Nephron (organoid): ENCODE measurements at regions not wholly inside any gene's neighbourhood (a gene's known extent, or its start where the extent isn't known, plus 50 kb on each side); places are given as distances from the start of the nearest gene placed in this dataset.
"Not testable (repeated sequence)": the region's sequence is repeated elsewhere in the genome, so short reads cannot be mapped to it uniquely, and the experiment has no call there.

Source experiments
- H3K27ac Mint-ChIP-seq, 3 experiments: 2 replicates each; pipeline ENCODE4 v1.8.0; 2020; ENCODE audit warnings: mixed read lengths in 3 of 3, mild to moderate bottlenecking in 2 of 3, moderate library complexity in 1 of 3
- H3K27me3 Mint-ChIP-seq: 2 replicates; pipeline ENCODE4 v1.8.0; 2021; ENCODE audit warnings: low read depth, mild to moderate bottlenecking, moderate library complexity, mixed read lengths
- H3K36me3 Mint-ChIP-seq: 2 replicates; pipeline ENCODE4 v1.8.0; 2020; ENCODE audit warnings: low read depth, mixed read lengths
- H3K4me1 Mint-ChIP-seq: 2 replicates; pipeline ENCODE4 v1.8.0; 2020; ENCODE audit warnings: mixed read lengths
- H3K4me3 Mint-ChIP-seq, 3 experiments: 2 replicates each; pipeline ENCODE4 v1.8.0; 2020; ENCODE audit warnings: mild to moderate bottlenecking in 3 of 3, mixed read lengths in 3 of 3, moderate library complexity in 2 of 3
- H3K9me3 Mint-ChIP-seq: 2 replicates; pipeline ENCODE4 v1.8.0; 2020; ENCODE audit warnings: mixed read lengths
- CTCF ChIP-seq, 3 experiments: fragments of 200-600 bp; sonication (generic); IDR thresholded peaks; one replicate each; pipeline ENCODE4 v1.5.0; 2021; ENCODE audit warnings: antibody characterized with exemption in 3 of 3; ENCODE audit not compliant: unreplicated experiment in 3 of 3

GRCh38 chr7:150060259-150061221 is 186.8 kb downstream of the ATP6V0E2 start:
- H3K27ac Mint-ChIP-seq, H3K36me3 Mint-ChIP-seq, H3K9me3 Mint-ChIP-seq, H3K4me1 Mint-ChIP-seq, H3K4me3 Mint-ChIP-seq: not testable (repeated sequence)
- H3K27me3 Mint-ChIP-seq = peaks cover 19% of the 10 kb centered on the region
- TF ChIP-seq CTCF (IDR thresholded peaks at IDR 0.05; ENCODE audit: unreplicated experiment in 3 of 3) = peak in 2 of 3 experiments; percentile 22 to 54

GRCh38 chr7:150063195-150063594 is 189.4 kb downstream of the ATP6V0E2 start:
- H3K27ac Mint-ChIP-seq, H3K36me3 Mint-ChIP-seq, H3K4me3 Mint-ChIP-seq, H3K4me1 Mint-ChIP-seq, H3K9me3 Mint-ChIP-seq: not testable (repeated sequence)
- H3K27me3 Mint-ChIP-seq = peaks cover 13% of the 10 kb centered on the region

GRCh38 chr7:150069555-150070313 is 196.0 kb downstream of the ATP6V0E2 start:
- not testable (repeated sequence) for H3K9me3 Mint-ChIP-seq, H3K27me3 Mint-ChIP-seq, H3K36me3 Mint-ChIP-seq, H3K4me1 Mint-ChIP-seq
- Mint-ChIP-seq H3K27ac (peak overlapping the region; percentile 54 to 91 (median 63)), H3K4me3 (peak overlapping the region in 1 of 3 experiments; percentile 24)

- H3K36me3 Mint-ChIP-seq, H3K4me3 Mint-ChIP-seq, H3K27me3 Mint-ChIP-seq, H3K4me1 Mint-ChIP-seq, H3K27ac Mint-ChIP-seq, H3K9me3 Mint-ChIP-seq: not testable (repeated sequence)
These were observed 203.8 kb downstream of the ATP6V0E2 start for GRCh38 chr7:150077543-150077942.

GRCh38 chr7:150081865-150082264 is 208.1 kb downstream of the ATP6V0E2 start:
- H3K4me1 Mint-ChIP-seq, H3K27ac Mint-ChIP-seq, H3K4me3 Mint-ChIP-seq, H3K36me3 Mint-ChIP-seq, H3K9me3 Mint-ChIP-seq: not testable (repeated sequence)
- H3K27me3 Mint-ChIP-seq = peaks cover 12% of the 10 kb centered on the region

GRCh38 chr7:150084724-150085123 is 211.0 kb downstream of the ATP6V0E2 start:
- H3K27me3 Mint-ChIP-seq, H3K9me3 Mint-ChIP-seq, H3K36me3 Mint-ChIP-seq, H3K27ac Mint-ChIP-seq, H3K4me3 Mint-ChIP-seq, H3K4me1 Mint-ChIP-seq: not testable (repeated sequence)

GRCh38 chr7:150087478-150087877 is 213.7 kb downstream of the ATP6V0E2 start:
- H3K27me3 Mint-ChIP-seq, H3K4me3 Mint-ChIP-seq, H3K4me1 Mint-ChIP-seq, H3K36me3 Mint-ChIP-seq, H3K27ac Mint-ChIP-seq, H3K9me3 Mint-ChIP-seq: not testable (repeated sequence)

GRCh38 chr7:150089139-150089538 is 215.4 kb downstream of the ATP6V0E2 start:
- not testable (repeated sequence) for H3K4me3 Mint-ChIP-seq, H3K4me1 Mint-ChIP-seq, H3K36me3 Mint-ChIP-seq, H3K27me3 Mint-ChIP-seq, H3K9me3 Mint-ChIP-seq
- peak overlapping the region in 1 of 3 experiments; percentile 16 for H3K27ac Mint-ChIP-seq

GRCh38 chr7:150090776-150091175 is 217.0 kb downstream of the ATP6V0E2 start:
- H3K36me3 Mint-ChIP-seq, H3K4me3 Mint-ChIP-seq, H3K27me3 Mint-ChIP-seq, H3K27ac Mint-ChIP-seq, H3K4me1 Mint-ChIP-seq, H3K9me3 Mint-ChIP-seq: not testable (repeated sequence)

GRCh38 chr7:150093897-150094296 is 220.1 kb downstream of the ATP6V0E2 start:
- H3K36me3 Mint-ChIP-seq, H3K27ac Mint-ChIP-seq, H3K27me3 Mint-ChIP-seq, H3K4me3 Mint-ChIP-seq, H3K9me3 Mint-ChIP-seq, H3K4me1 Mint-ChIP-seq: not testable (repeated sequence)

- H3K27ac Mint-ChIP-seq, H3K4me1 Mint-ChIP-seq, H3K9me3 Mint-ChIP-seq, H3K4me3 Mint-ChIP-seq, H3K27me3 Mint-ChIP-seq, H3K36me3 Mint-ChIP-seq: not testable (repeated sequence)
These were observed 222.6 kb downstream of the ATP6V0E2 start for GRCh38 chr7:150096213-150096994.

GRCh38 chr7:150098592-150098991 is 224.6 kb upstream of the LRRC61 start:
- not testable (repeated sequence) for H3K27ac Mint-ChIP-seq, H3K27me3 Mint-ChIP-seq, H3K4me3 Mint-ChIP-seq, H3K9me3 Mint-ChIP-seq, H3K36me3 Mint-ChIP-seq, H3K4me1 Mint-ChIP-seq

- H3K9me3 Mint-ChIP-seq, H3K36me3 Mint-ChIP-seq, H3K27me3 Mint-ChIP-seq, H3K27ac Mint-ChIP-seq, H3K4me3 Mint-ChIP-seq, H3K4me1 Mint-ChIP-seq: not testable (repeated sequence)
These were observed 221.9 kb upstream of the LRRC61 start for GRCh38 chr7:150101282-150101681.
